Midbrain (tissue), 1 donor: ENCODE measurements at regions not wholly inside any gene's neighbourhood (a gene's known extent, or its start where the extent isn't known, plus 50 kb on each side); places are given as distances from the start of the nearest gene placed in this dataset.
"Not testable (repeated sequence)": the region's sequence is repeated elsewhere in the genome, so short reads cannot be mapped to it uniquely, and the experiment has no call there.

Source experiments
- DNase-seq: peaks from one replicate; lab custom pipeline; 2025; lab: John Stamatoyannopoulos, UW

DNA sequence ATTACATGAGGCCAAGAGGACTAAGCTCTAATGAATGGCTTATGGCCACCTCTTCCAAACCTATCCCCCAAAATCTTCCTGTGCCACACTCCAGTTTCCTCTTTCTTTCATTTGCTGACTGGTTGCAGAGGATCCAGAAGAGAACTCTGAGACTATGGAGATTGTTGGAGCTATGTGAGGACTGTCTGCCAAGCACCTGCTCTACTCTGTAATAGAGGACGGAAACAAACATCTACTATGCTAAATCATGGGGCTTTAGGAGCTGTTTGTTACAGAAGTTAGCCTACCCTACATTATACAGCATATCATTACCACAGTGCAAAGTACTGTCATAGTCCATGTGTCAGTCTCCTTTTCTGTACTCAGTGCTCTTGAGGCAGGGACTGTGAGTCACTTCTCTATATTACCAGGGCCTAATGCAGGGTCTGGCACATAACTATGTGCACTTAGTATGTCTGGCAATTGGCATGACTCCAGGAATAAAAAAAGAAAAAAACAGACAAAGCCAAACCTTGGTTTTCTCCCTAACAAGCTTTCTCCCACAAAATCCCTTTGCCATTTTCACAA is 95.1 kb downstream of the RPAP3 start:
- DNase-seq, result no peak

- DNase-seq, result no peak
Observed at GRCh38 chr12:47609806-47610205, 96.0 kb downstream of the RPAP3 start.

DNA sequence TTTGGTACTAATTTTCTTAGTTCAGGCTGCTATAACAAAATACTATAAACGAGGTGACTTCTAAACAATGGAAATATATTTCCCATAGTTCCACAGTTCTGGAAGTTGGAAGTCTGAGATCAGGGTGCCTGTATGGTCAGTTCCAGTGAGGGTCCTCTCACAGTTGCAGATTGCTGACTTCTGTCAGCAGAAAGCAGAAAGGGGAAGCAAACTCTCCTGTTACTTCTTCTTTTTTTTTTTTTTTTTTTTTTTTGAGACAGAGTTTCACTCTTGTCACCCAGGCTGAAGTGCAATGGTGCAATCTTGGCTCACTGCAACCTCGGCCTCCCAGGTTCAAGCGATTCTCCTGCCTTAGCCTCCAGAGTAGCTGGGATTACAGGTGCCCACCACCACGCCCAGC is 97.2 kb downstream of the RPAP3 start:
- not testable (repeated sequence) for DNase-seq

- DNase-seq, result no peak
Observed at GRCh38 chr12:47604221-47604873, 101.5 kb downstream of the RPAP3 start.

- no peak for DNase-seq
Observed at GRCh38 chr12:47602949-47603558, 102.8 kb downstream of the RPAP3 start.

GRCh38 chr12:47602325-47602724 is 103.5 kb downstream of the RPAP3 start:
- DNase-seq, result no peak

DNA sequence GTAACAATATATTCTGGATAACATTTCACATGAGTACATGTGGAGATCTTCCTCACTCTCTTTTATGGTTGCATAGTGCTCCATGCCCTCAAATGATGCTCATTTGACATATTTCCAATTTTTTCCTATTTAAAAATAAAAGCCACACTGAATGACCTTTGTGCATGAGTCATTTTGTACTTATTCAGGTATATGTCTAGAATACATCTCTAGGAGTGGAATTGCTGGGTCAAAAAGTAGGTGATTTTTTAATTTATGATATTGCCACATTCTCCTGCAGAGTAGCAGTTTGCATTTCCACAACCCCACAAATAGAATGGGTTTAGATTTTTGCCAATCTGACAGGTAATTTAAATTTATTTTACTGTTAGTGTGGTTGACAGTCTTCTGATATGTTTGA is 104.8 kb downstream of the RPAP3 start:
- no peak for DNase-seq

GRCh38 chr12:47591795-47592194 is 114.0 kb downstream of the RPAP3 start:
- no peak for DNase-seq

- DNase-seq, result no peak
Observed at GRCh38 chr12:47591361-47591791, 114.5 kb downstream of the RPAP3 start.

DNA sequence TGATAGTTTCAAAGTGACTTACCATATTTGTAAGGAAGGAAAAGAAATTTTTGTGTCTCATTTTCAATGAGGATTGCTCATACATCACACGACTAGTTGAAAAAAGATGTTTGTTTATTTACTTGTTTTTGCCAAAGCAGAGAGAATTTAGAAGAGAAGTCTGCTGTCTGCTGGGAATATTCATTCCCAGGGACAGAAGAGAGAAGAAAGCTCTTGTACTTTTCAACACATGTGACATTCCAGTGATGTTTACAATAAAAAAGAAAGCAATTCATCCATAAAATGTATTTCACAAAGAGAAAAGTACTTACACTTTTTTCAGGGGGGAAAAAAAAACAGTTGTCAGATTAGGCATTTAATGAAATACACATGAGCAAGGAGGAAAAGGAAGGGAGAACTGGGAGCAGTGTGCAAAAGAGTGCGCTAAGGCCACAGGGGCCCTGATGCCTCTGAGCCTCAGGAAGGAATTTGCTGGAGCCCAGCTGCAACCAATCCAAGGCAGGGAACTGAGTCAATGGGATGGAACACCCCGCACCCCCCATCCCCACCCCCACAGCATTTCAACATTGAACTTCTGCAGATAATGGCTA is 115.0 kb downstream of the RPAP3 start:
- DNase-seq, result no peak

DNA sequence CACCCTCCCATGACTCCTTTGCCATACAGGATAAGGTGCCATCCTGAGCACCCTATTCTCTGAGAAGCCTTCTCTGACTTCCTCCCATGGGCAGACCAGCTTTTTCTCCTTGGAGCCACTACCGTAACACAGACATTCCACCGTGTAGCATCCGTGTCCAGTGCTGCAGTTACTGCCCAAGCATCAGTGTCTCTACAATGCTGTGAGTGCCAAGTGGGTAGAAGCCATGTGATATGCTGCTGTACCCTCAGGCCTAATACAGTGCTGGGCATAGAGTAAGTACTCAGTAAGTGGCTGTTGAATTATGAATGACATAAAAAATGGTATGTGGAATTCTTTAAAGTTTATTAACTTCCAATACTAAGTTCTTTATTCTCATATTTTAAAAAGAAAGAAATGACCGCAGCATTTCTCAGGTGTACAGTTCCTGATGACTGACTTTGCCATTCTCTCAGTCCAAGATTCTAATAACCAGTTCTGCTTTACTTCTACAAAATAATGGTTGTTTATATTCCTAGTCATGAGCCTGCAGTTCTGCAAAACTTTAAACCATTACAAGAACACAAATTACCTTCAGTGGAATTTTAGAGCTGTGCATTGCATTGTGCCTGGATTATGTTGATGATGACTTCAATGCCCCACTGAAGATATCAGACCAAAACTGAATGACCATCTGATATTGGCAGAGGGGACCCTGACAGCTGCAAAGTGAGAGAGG is 118.7 kb downstream of the RPAP3 start:
- DNase-seq, result no peak

DNA sequence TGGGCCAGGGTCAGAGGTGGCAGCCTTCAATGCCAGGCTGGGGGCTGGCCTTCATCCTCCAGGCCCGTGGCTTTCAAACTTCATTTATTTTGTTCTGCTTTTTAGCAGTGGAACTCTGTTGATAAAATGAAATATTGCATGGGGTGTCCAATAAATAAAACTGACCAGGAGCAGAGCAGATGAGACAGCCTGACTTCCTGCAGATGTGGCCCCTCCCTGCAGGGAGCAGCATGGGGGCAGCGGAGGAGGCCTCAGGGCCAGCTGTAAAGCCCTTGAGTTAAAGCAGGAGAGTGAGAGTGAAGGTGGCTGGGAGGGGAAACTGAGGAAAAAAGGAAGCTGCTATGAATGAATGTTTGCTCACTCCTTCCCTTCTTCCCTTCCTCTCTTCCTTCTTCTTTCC is 120.3 kb downstream of the RPAP3 start:
- no peak for DNase-seq

DNA sequence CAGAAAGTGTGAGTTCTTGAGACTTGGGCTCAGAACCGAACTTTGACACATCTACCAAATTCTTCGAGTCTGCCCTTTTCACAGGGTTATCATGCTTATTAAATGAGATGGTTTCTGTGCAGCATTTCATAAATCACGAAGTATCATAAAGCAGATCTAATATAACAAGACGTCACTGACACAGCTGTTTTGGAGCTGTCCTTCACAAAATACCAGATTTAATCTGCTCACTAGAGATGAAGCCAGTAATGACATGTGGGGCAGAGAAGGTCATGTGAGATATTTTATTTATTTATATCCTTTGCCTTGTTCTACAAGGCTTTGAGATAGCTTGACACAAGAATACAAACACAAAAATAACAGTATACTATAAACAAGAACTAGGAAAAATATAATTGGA is 127.0 kb downstream of the RPAP3 start:
- no peak for DNase-seq

GRCh38 chr12:47577206-47577989 is 128.4 kb downstream of the RPAP3 start:
- DNase-seq, result no peak

- DNase-seq, result peak; percentile 10
Observed at GRCh38 chr12:47576289-47576945, 129.4 kb downstream of the RPAP3 start.

DNA sequence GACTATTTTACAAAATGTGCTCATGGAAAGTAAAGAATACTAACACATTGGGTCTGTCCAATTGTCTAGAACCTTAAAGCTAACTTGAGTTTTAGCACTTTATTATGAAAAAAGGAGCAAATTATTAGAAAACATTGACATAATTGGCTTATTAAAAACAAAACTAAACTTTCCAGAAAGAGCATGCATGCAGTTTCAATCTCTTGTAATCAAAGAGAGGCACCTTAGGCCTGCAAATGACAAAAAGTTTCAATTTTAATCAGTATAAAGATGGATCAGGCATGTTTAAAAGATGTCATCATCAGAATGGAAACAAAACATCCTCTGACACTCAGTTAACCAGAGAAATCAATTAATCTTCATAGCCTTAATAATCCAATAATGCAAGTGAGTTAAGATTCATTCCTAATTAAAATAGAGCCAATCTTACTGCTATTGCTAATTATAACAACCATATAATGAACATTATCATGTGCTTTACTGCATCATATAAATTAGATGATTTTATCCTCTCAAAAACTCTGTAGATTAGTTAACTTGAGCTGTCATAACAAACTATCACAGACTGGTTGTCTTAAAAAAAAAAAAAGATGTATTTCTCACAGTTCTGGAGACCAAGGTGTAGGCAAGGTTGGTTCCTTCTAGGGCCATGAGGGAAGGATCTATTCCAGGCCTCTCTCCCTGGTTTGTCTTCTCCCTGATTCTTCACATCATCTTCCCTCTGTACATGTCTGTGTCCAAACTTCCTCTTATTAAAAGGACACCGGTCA is 131.4 kb downstream of the RPAP3 start:
- no peak for DNase-seq

DNA sequence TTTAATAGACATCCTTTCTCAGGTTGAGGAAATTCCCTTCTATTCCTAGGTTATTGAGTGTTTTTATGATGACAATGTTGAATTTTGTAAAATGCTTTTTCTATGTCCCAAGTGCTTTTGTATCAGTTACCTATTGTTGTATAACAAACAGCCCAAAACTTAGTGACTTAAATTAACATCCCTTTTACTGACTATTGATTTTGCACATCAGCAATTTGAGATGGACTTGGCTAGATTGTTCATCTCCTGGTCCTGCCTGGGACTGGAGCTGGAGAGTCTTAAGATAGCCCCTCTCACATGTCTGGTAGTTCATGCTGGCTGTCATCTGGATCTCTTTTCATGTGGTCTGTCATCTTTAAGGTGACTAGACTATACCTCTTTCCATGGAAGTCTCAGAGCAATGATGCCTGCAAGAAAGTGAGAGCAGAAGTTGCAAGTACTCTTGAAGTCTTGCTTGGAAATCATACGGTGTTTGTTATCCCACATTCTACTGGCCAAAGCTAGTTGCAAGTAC is 132.6 kb downstream of the RPAP3 start:
- no peak for DNase-seq

DNA sequence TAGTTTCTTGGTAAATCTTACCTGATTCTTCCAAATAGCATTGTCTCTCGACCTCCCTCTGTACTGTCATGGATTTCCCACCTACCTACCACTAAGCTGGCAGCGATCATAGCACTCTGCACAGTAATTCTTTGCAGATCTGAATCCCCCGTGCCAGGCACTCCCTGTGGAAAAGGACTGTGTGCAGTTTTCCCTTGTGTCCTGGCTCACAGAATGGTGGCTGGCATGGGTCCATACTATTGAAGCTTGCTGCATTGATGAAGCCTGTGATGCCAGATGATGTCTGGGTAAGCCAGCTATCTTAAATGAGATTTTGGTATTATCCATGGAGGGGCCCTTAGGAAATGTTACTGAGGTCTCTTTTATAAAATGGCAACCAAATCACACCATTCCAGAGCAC is 135.7 kb downstream of the RPAP3 start:
- DNase-seq, result no peak

- no peak for DNase-seq
Observed at GRCh38 chr12:47562201-47562600, 143.6 kb downstream of the RPAP3 start.

- DNase-seq, result no peak
Observed at GRCh38 chr12:47561746-47562145, 144.1 kb downstream of the RPAP3 start.
